GM23338 (cell line): ENCODE measurements at regions not wholly inside any gene's neighbourhood (a gene's known extent, or its start where the extent isn't known, plus 50 kb on each side); places are given as distances from the start of the nearest gene placed in this dataset.

Experiments used
- ATAC-seq: fragments of 200-7000 bp; cut with Tn5 transposase; 3 replicates; pipeline ENCODE4 v1.9.1; 2020
- DNase-seq: peaks from one replicate; pipeline ENCODE4 v3.0.0-alpha.2; 2015; ENCODE audit warnings: low spot score
- H2AFZ ChIP-seq: fragments of 200-600 bp; sonication (generic); 2 replicates; pipeline ENCODE4 v1.8.0; 2016; ENCODE audit warnings: antibody characterized with exemption, mild to moderate bottlenecking, moderate library complexity
- H3F3A ChIP-seq: fragments of 200-600 bp; sonication (generic); replicated peaks from 2 replicates; pipeline ENCODE4 v1.8.0; 2017; ENCODE audit warnings: antibody characterized with exemption, mixed run types, low read depth
- H3K27ac ChIP-seq: fragments of 200-600 bp; sonication (generic); 2 replicates; pipeline ENCODE4 v1.6.1; 2016; ENCODE audit warnings: low read depth
- H3K27me3 ChIP-seq: fragments of 200-600 bp; sonication (generic); 2 replicates; pipeline ENCODE4 v1.8.0; 2016; ENCODE audit warnings: mild to moderate bottlenecking, mixed run types, moderate library complexity; ENCODE audit not compliant: insufficient read depth
- H3K36me3 ChIP-seq: fragments of 200-600 bp; sonication (generic); 2 replicates; pipeline ENCODE4 v1.8.0; 2016; ENCODE audit warnings: mild to moderate bottlenecking; ENCODE audit not compliant: insufficient read depth
- H3K4me1 ChIP-seq: fragments of 200-600 bp; sonication (generic); 2 replicates; pipeline ENCODE4 v1.8.0; 2016; ENCODE audit warnings: mild to moderate bottlenecking, moderate library complexity; ENCODE audit not compliant: insufficient read depth
- H3K4me2 ChIP-seq: fragments of 200-600 bp; sonication (generic); 2 replicates; pipeline ENCODE4 v1.7.1; 2017; ENCODE audit warnings: mixed run types
- H3K4me3 ChIP-seq: fragments of 200-600 bp; sonication (generic); 2 replicates; pipeline ENCODE4 v1.6.1; 2016; ENCODE audit warnings: mixed run types
- H3K79me2 ChIP-seq: fragments of 200-600 bp; sonication (generic); replicated peaks from 2 replicates; pipeline ENCODE4 v1.8.0; 2017; ENCODE audit warnings: mild to moderate bottlenecking; ENCODE audit not compliant: insufficient read depth
- H3K9me2 ChIP-seq: fragments of 200-600 bp; sonication (generic); 2 replicates; pipeline ENCODE4 v1.8.0; 2017; ENCODE audit not compliant: insufficient read depth
- H4K20me1 ChIP-seq: fragments of 200-600 bp; sonication (generic); replicated peaks from 2 replicates; pipeline ENCODE4 v1.8.0; 2017; ENCODE audit warnings: mild to moderate bottlenecking; ENCODE audit not compliant: insufficient read depth
- H3K27ac Mint-ChIP-seq: 2 replicates; pipeline ENCODE4 v1.8.0; 2020; ENCODE audit warnings: inconsistent platforms, mild to moderate bottlenecking, moderate library complexity, mixed read lengths
- H3K27me3 Mint-ChIP-seq: 3 replicates; pipeline ENCODE4 v1.8.0; 2022; ENCODE audit warnings: low read depth, mild to moderate bottlenecking, moderate library complexity, mixed read lengths, inconsistent platforms; ENCODE audit not compliant: insufficient read depth, poor library complexity
- H3K36me3 Mint-ChIP-seq: 3 replicates; pipeline ENCODE4 v1.8.0; 2021; ENCODE audit warnings: low read depth, mild to moderate bottlenecking, inconsistent platforms, moderate library complexity, mixed read lengths
- H3K4me1 Mint-ChIP-seq: 3 replicates; pipeline ENCODE4 v1.8.0; 2020; ENCODE audit warnings: mild to moderate bottlenecking, inconsistent platforms, mixed read lengths
- H3K4me3 Mint-ChIP-seq: 3 replicates; pipeline ENCODE4 v1.8.0; 2021; ENCODE audit warnings: moderate library complexity, mild to moderate bottlenecking, inconsistent platforms, mixed read lengths
- H3K9me3 Mint-ChIP-seq: 3 replicates; pipeline ENCODE4 v1.8.0; 2020; ENCODE audit warnings: moderate library complexity, mild to moderate bottlenecking, inconsistent platforms, mixed read lengths
- CREB1 ChIP-seq: fragments of 250-450 bp; sonication (Bioruptor Pico); IDR thresholded peaks from 2 replicates; pipeline ENCODE4 v1.5.0; 2020; ENCODE audit warnings: low read depth, mild to moderate bottlenecking, moderate library complexity
- EZH2 ChIP-seq: fragments of 200-600 bp; sonication (generic); IDR thresholded peaks from one replicate; pipeline ENCODE4 v1.8.0; 2017; ENCODE audit warnings: antibody characterized with exemption, mild to moderate bottlenecking, low read depth; ENCODE audit not compliant: unreplicated experiment
- EZH2phosphoT487 ChIP-seq: fragments of 200-600 bp; sonication (generic); IDR thresholded peaks from one replicate; pipeline ENCODE4 v1.8.1; 2018; ENCODE audit warnings: antibody characterized with exemption; ENCODE audit not compliant: unreplicated experiment
- JUNB ChIP-seq: IDR thresholded peaks from one replicate; pipeline ENCODE4 v1.6.1; 2016; ENCODE audit warnings: antibody characterized with exemption; ENCODE audit not compliant: unreplicated experiment
- NANOG ChIP-seq: IDR thresholded peaks from 2 replicates; pipeline ENCODE4 v1.6.1; 2016; ENCODE audit warnings: antibody characterized with exemption, borderline replicate concordance
- POLR2AphosphoS5 ChIP-seq: IDR thresholded peaks from 2 replicates; pipeline ENCODE4 v1.6.1; 2016; ENCODE audit warnings: antibody characterized with exemption, low read depth
- STAT1 ChIP-seq: IDR thresholded peaks from one replicate; pipeline ENCODE4 v1.6.1; 2016; ENCODE audit warnings: antibody characterized with exemption; ENCODE audit not compliant: unreplicated experiment
- ZNF114 ChIP-seq: fragments of 250-450 bp; sonication (Bioruptor Pico); IDR thresholded peaks from 2 replicates; pipeline ENCODE4 v1.5.0; 2020; ENCODE audit warnings: mild to moderate bottlenecking, moderate library complexity
- ZNF331 ChIP-seq: fragments of 250-450 bp; sonication (Bioruptor Pico); IDR thresholded peaks from 2 replicates; pipeline ENCODE4 v1.5.0; 2020; ENCODE audit warnings: low read depth, mild to moderate bottlenecking, moderate library complexity
- TF ChIP-seq, protein P1 (sequence below): IDR thresholded peaks from 2 replicates; pipeline ENCODE4 v1.6.1; 2016; ENCODE audit warnings: antibody characterized with exemption
- TF ChIP-seq, protein P2 (sequence below): IDR thresholded peaks from one replicate; pipeline ENCODE4 v1.6.1; 2018; ENCODE audit warnings: antibody characterized with exemption; ENCODE audit not compliant: unreplicated experiment

DNA sequence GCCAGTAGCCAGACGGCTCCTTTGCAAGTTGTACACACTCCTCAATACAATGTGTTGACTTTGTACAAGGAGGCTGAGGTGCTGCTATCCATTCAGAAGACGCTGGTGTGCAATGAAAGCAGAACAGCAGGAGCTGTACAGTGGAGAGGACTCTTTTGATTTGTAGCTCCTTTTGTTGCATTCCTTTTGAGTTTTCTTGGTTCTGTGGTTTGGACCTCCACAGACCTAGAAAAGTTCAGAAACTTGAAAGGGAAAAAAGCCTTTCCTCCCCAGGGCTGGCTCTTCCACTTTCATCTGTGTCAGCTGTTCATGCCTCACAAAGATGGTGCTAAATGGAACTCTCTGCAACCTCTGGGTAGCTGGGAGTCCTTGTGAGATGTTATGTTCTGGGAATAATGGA is 117.4 kb downstream of the MAT2B start:
- ATAC-seq (no peak), DNase-seq (no peak)
- no peak overlapping the region for H3K27ac Mint-ChIP-seq

DNA sequence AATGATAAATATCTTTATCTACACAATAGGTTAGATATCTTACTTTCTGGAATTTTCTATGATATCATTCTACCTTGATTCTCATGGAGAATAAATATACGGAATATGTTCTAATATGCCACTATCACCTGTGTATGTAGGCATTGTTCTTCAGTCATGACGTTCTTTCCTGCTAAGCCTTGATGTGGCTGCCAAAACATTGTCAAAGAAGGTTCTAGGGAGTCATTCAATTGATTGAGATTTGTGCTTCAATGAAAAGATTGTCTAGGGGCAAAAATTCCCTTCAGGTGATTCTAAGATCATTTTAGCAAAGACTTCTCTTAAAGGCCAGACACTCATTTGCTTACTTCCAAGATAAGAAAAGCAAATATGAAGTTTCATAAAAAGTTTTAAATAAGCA is 118.1 kb downstream of the MAT2B start:
- no peak overlapping the region for H3K27ac Mint-ChIP-seq
- Histone ChIP-seq H3K27me3 (no peaks in the 10 kb centered on the region), H4K20me1 (no peaks in the 10 kb centered on the region; the same call in 1 of the 2 replicates), H3K4me1 (no peaks in the 10 kb centered on the region), H2AFZ (no peak overlapping the region), H3K36me3 (no peaks in the 10 kb centered on the region), H3F3A (no peaks in the 10 kb centered on the region), H3K4me2 (no peak overlapping the region), H3K79me2 (no peaks in the 10 kb centered on the region), H3K9me2 (no peaks in the 10 kb centered on the region), H3K4me3 (no peak overlapping the region), H3K27ac (no peak overlapping the region)
- H3K27me3 Mint-ChIP-seq, result no peaks in the 10 kb centered on the region
- no peaks in the 10 kb centered on the region for H3K4me1 Mint-ChIP-seq
- no peaks in the 10 kb centered on the region for H3K9me3 Mint-ChIP-seq
- ATAC-seq, result no peak
- H3K4me3 Mint-ChIP-seq, result no peak overlapping the region
- H3K36me3 Mint-ChIP-seq, result no peaks in the 10 kb centered on the region
- DNase-seq, result no peak
- TF ChIP-seq STAT1 (no peak), ZNF331 (CRISPR knock-in tag) (no peak), CREB1 (CRISPR knock-in tag) (no peak), POLR2AphosphoS5 (no peak), EZH2 (no peak), ZNF114 (no peak), NANOG (no peak), JUNB (no peak)
- TF ChIP-seq, protein P1, sequence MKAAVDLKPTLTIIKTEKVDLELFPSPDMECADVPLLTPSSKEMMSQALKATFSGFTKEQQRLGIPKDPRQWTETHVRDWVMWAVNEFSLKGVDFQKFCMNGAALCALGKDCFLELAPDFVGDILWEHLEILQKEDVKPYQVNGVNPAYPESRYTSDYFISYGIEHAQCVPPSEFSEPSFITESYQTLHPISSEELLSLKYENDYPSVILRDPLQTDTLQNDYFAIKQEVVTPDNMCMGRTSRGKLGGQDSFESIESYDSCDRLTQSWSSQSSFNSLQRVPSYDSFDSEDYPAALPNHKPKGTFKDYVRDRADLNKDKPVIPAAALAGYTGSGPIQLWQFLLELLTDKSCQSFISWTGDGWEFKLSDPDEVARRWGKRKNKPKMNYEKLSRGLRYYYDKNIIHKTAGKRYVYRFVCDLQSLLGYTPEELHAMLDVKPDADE, result no peak
- TF ChIP-seq, protein P2, sequence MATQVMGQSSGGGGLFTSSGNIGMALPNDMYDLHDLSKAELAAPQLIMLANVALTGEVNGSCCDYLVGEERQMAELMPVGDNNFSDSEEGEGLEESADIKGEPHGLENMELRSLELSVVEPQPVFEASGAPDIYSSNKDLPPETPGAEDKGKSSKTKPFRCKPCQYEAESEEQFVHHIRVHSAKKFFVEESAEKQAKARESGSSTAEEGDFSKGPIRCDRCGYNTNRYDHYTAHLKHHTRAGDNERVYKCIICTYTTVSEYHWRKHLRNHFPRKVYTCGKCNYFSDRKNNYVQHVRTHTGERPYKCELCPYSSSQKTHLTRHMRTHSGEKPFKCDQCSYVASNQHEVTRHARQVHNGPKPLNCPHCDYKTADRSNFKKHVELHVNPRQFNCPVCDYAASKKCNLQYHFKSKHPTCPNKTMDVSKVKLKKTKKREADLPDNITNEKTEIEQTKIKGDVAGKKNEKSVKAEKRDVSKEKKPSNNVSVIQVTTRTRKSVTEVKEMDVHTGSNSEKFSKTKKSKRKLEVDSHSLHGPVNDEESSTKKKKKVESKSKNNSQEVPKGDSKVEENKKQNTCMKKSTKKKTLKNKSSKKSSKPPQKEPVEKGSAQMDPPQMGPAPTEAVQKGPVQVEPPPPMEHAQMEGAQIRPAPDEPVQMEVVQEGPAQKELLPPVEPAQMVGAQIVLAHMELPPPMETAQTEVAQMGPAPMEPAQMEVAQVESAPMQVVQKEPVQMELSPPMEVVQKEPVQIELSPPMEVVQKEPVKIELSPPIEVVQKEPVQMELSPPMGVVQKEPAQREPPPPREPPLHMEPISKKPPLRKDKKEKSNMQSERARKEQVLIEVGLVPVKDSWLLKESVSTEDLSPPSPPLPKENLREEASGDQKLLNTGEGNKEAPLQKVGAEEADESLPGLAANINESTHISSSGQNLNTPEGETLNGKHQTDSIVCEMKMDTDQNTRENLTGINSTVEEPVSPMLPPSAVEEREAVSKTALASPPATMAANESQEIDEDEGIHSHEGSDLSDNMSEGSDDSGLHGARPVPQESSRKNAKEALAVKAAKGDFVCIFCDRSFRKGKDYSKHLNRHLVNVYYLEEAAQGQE, result no peak

More for the DNA sequence above, 117.4 kb downstream of the MAT2B start:
- Histone ChIP-seq H3F3A (no peaks in the 10 kb centered on the region), H3K79me2 (no peaks in the 10 kb centered on the region), H2AFZ (peak overlapping the region; percentile 69; the same call in 1 of the 2 replicates), H3K4me2 (no peak overlapping the region), H3K36me3 (no peaks in the 10 kb centered on the region), H3K4me1 (no peaks in the 10 kb centered on the region), H3K27me3 (no peaks in the 10 kb centered on the region), H3K27ac (no peak overlapping the region), H3K4me3 (no peak overlapping the region), H3K9me2 (no peaks in the 10 kb centered on the region), H4K20me1 (no peaks in the 10 kb centered on the region; the same call in 1 of the 2 replicates)
- Mint-ChIP-seq H3K4me1 (no peaks in the 10 kb centered on the region), H3K27me3 (no peaks in the 10 kb centered on the region), H3K9me3 (no peaks in the 10 kb centered on the region), H3K4me3 (no peak overlapping the region), H3K36me3 (no peaks in the 10 kb centered on the region)
- no peak for TF ChIP-seq STAT1
- TF ChIP-seq, protein P1, result no peak
- no peak for TF ChIP-seq EZH2phosphoT487
- TF ChIP-seq JUNB, result no peak
- no peak for TF ChIP-seq ZNF114
